ENCODE measurements at regions not wholly inside any gene's neighbourhood (a gene's known extent, or its start where the extent isn't known, plus 50 kb on each side); places are given as distances from the start of the nearest gene placed in this dataset.

DNA sequence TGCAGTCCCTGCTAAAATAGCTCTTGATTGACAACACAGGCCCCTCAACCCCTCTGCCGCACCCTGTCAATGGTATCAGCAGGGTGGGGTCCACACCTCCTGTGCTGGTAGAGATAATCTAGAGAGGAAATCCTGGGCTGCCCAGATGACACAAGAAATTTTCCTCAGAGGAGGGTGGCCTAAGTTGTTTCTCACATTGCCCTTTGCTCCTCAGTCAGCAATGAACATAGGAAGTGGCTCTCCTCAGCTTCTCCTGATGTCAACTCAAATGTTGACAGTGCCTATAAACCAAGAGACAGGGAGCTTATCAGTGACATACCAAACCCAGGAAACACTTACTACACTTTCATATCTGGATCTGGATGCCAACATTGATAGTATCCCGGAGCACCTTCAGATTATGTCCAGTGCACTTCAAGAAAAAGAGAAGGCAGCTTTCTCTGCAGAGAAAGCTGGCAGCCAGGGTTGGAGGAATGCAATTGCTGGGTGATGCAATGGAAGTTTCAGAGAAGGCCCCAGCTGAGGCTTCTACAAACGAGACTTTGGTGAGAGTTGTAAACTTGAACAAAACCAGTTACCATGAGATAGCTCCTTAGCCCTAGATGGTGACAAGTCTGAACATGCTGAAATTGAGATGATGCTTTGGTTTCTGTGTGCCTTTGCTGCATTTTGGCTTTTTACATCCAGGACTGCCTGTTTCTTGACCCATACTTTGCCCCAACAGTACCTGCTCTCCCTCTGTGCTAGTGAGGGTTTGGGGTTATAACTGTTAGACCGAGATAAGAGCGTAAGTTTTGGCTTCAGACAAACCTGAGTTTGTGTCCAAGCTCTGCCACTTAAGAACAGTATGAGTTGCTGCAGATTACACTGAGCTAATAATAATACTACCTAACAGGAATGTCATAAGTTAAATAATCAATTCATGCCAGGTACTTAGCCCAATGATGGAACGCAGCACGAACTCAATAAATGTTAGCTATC lies 183.5 kb downstream of the NUAK1 start:
- Histone ChIP-seq H3K27ac (no peak overlapping the region), H3K4me1 (no peaks in the 10 kb centered on the region), H3K27me3 (no peaks in the 10 kb centered on the region), H3K4me3 (no peak overlapping the region), H3K36me3 (no peaks in the 10 kb centered on the region), H3K9me3 (no peaks in the 10 kb centered on the region)
- DNase-seq (ENCODE audit: extremely low spot score in 2 of 2): no peak
- TF ChIP-seq POLR2AphosphoS5 (IDR thresholded peaks at IDR 0.05; ENCODE audit: insufficient read depth in 1 of 2, low read depth in 1 of 2) (no peak), POLR2A (IDR thresholded peaks at IDR 0.05) (no peak)
- TF ChIP-seq, protein P1, sequence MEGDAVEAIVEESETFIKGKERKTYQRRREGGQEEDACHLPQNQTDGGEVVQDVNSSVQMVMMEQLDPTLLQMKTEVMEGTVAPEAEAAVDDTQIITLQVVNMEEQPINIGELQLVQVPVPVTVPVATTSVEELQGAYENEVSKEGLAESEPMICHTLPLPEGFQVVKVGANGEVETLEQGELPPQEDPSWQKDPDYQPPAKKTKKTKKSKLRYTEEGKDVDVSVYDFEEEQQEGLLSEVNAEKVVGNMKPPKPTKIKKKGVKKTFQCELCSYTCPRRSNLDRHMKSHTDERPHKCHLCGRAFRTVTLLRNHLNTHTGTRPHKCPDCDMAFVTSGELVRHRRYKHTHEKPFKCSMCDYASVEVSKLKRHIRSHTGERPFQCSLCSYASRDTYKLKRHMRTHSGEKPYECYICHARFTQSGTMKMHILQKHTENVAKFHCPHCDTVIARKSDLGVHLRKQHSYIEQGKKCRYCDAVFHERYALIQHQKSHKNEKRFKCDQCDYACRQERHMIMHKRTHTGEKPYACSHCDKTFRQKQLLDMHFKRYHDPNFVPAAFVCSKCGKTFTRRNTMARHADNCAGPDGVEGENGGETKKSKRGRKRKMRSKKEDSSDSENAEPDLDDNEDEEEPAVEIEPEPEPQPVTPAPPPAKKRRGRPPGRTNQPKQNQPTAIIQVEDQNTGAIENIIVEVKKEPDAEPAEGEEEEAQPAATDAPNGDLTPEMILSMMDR (IDR thresholded peaks at IDR 0.05): no peak
- intact Hi-C loops (cut with DNase I): no loop called here

DNA sequence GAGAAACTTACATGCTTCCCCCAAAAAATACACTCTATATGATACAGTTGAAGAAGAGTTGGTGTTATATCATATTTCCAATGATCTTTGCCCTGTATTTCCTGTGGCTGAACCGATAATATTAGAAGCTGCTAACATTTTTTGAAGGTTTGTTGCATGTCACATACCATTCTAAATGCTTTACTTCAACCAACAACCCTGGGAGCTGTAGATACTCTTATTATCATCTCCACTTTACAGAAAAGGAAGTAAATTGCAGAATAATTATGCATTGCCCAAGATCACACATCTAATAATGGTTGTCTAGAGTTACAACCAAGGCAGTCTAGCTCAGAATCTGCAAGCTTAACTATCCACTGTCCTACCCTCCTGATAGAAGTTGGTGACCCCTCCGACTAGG lies 182.8 kb downstream of the NUAK1 start:
- H3K36me3 ChIP-seq: no peaks in the 10 kb centered on the region
- intact Hi-C loops (cut with DNase I): no loop called here
- H3K9me3 ChIP-seq: no peaks in the 10 kb centered on the region
- no peaks in the 10 kb centered on the region for H3K27me3 ChIP-seq
- TF ChIP-seq POLR2AphosphoS5 (IDR thresholded peaks at IDR 0.05; ENCODE audit: insufficient read depth in 1 of 2, low read depth in 1 of 2): no peak
- TF ChIP-seq, protein P1 (IDR thresholded peaks at IDR 0.05): no peak
- TF ChIP-seq POLR2A (IDR thresholded peaks at IDR 0.05): no peak
- H3K27ac ChIP-seq: no peak overlapping the region
- peaks cover 5% of the 10 kb centered on the region for H3K4me1 ChIP-seq
- DNase-seq (ENCODE audit: extremely low spot score in 2 of 2): no peak
- no peak overlapping the region for H3K4me3 ChIP-seq

DNA sequence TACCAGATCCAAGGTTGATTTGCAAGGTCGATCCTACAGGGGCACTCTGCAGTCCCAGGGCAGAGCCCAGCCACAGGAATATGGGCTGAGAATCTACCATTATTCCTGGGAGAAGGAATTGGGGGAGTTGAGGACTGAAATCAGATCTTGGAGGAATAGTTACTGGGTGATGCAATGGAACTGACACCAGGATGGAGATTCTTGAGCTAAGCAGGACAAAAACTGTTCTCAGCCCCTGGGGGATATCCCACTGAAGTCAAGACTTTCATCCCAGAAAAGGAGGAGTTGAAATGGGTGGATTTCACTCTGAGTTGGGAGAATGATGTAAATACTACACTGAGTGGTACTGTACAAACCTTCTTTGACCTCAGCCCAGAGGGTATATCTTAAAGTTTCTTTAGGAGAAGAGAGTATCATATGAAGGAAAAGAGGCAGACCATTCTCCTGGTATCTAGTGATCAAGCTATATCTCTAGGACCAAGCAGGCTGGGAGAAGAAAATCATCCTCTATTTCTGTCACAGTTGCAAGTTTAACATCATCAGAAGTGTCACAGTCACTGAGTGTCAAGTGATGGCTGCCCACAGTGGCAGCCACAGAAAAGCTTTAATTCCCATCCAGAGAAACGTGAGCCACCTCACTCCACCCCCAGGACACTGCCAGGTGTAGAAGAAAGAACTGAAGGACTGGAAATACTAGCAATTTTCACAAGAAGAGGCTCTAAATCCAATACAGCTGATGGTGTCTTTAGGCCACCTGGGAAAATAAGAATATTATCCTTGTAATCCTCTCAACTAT lies 181.9 kb downstream of the NUAK1 start:
- TF ChIP-seq POLR2A (IDR thresholded peaks at IDR 0.05) (no peak), POLR2AphosphoS5 (IDR thresholded peaks at IDR 0.05; ENCODE audit: insufficient read depth in 1 of 2, low read depth in 1 of 2) (no peak)
- TF ChIP-seq, protein P1 (IDR thresholded peaks at IDR 0.05): no peak
- DNase-seq (ENCODE audit: extremely low spot score in 2 of 2): no peak
- Histone ChIP-seq H3K4me1 (peaks cover 10% of the 10 kb centered on the region), H3K4me3 (no peak overlapping the region), H3K36me3 (no peaks in the 10 kb centered on the region), H3K27ac (no peak overlapping the region), H3K27me3 (no peaks in the 10 kb centered on the region), H3K9me3 (no peaks in the 10 kb centered on the region)
- intact Hi-C loops (cut with DNase I): no loop called here

DNA sequence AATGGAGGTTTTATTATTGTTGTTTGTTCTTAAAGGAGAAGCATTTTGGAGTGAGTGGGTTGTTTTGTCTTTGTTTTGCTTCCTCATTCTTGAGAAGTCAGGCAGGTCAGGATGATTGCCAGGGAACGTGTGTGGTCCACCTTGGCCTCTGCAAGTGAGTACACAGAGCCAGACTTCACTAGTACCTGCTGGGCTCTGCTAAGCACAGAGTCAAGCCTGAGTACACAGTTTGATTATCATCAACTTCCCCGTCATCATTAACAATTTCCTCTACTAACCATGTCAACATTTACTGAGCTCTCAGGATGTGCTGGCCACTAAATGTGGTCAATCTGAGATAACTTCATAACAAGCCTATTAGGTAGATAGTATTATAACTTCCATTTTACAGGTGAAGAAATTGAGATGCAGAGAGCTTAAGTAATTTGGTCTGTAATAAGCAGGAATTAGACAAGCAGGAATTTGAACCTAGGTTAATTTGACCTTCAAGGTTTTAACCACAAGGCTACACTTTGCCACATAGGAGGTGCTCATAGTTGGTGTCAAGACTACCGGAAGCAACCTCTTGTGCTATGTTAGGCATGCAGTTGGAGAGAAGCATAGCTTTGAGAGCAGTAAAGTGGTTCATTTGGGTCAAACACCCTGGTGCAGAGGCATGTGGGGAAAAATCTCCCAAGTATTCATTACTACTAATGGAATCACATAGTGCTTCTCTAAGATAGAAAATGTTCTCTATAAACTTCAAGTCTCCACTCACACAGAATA lies 178.3 kb downstream of the NUAK1 start:
- no peak for DNase-seq (ENCODE audit: extremely low spot score in 2 of 2)
- no peaks in the 10 kb centered on the region for H3K9me3 ChIP-seq
- intact Hi-C loops (cut with DNase I): no loop called here
- no peak overlapping the region for H3K27ac ChIP-seq
- H3K4me1 ChIP-seq: peaks cover 10% of the 10 kb centered on the region
- H3K4me3 ChIP-seq: no peak overlapping the region
- no peaks in the 10 kb centered on the region for H3K36me3 ChIP-seq
- H3K27me3 ChIP-seq: no peaks in the 10 kb centered on the region
- TF ChIP-seq POLR2AphosphoS5 (IDR thresholded peaks at IDR 0.05; ENCODE audit: insufficient read depth in 1 of 2, low read depth in 1 of 2) (no peak), POLR2A (IDR thresholded peaks at IDR 0.05) (no peak)
- TF ChIP-seq, protein P1 (IDR thresholded peaks at IDR 0.05): no peak
